GM12872 (cell line): ENCODE measurements at regions not wholly inside any gene's neighbourhood (a gene's known extent, or its start where the extent isn't known, plus 50 kb on each side); places are given as distances from the start of the nearest gene placed in this dataset.
A peak's percentile ranks its signal among the peaks of the same experiment; 100 is the strongest.

ENCODE experiments used
- TF ChIP-seq, protein P1 (sequence below): IDR thresholded peaks from 3 replicates; pipeline ENCODE4 v1.5.1; 2011; ENCODE audit warnings: low read depth, mild to moderate bottlenecking, low read length, moderate library complexity; ENCODE audit not compliant: insufficient read depth

DNA sequence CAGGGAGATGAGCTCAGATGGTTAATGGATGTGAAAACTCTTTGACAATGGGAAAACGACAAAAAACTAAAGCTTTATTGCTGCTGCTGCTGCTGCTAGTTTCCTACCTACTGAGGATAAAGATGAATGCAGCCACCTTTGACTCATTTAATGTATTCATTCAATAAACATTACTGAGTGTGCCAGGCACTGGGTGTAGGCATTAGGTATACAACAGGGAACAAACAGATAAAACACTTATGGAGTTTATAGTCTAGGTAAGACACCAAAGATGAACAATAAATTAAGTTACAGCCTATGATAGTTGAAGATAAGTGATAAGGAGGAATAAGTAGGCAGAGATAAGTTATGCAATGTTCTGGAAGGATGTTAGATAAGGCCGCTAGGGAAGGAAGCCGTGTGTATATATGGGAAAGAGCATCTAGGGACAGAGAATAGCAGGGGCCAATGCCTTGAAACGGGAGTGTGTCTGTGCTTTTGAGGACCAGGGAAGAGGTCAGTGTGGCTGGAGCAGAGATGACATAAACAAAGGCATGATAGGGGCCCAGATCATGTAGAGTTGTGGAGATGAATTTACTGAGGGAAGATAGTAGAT, 477.6 kb downstream of the NTRK2 start:
- TF ChIP-seq, protein P1, sequence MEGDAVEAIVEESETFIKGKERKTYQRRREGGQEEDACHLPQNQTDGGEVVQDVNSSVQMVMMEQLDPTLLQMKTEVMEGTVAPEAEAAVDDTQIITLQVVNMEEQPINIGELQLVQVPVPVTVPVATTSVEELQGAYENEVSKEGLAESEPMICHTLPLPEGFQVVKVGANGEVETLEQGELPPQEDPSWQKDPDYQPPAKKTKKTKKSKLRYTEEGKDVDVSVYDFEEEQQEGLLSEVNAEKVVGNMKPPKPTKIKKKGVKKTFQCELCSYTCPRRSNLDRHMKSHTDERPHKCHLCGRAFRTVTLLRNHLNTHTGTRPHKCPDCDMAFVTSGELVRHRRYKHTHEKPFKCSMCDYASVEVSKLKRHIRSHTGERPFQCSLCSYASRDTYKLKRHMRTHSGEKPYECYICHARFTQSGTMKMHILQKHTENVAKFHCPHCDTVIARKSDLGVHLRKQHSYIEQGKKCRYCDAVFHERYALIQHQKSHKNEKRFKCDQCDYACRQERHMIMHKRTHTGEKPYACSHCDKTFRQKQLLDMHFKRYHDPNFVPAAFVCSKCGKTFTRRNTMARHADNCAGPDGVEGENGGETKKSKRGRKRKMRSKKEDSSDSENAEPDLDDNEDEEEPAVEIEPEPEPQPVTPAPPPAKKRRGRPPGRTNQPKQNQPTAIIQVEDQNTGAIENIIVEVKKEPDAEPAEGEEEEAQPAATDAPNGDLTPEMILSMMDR, result no peak

DNA sequence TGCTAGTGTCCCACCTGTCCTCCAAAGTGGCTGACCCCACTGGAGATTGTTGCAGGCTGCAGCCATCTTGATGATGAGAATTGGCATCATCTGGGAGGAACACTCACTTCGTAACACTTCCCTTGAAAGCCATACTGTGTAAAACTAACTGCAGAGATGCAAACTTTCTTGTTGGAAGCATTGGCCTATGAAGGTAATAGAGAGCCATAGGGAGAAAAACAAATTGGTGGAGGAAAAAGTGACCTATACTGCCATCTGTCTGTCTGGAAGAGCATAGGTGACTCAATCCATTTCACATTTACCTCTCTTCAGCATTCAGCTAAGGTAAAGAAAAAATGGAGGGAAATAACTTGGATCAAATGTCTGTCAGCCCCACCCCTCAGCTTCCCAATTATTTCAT, 473.4 kb downstream of the NTRK2 start:
- TF ChIP-seq, protein P1, result peak; percentile 62

DNA sequence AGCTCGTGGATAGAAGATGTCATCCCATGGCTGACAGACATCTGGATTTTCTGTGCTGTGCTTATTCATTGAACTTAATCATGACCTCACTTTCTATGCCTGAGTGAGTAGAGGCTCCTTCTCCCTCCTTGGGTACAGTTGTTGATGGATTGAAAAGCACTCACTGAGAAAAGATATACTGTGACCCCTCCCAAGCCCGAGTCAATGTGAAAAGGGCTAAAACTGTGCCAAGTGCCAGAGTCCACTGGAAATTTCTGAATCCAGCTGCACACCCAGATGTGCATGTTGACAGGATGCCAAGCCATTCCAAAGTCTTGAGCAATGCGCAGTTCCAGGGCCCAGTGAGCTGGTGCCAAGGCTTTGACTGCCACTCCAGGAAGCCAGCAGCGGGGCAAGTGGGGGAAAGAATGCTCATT, 473.0 kb downstream of the NTRK2 start:
- TF ChIP-seq, protein P1, result no peak

DNA sequence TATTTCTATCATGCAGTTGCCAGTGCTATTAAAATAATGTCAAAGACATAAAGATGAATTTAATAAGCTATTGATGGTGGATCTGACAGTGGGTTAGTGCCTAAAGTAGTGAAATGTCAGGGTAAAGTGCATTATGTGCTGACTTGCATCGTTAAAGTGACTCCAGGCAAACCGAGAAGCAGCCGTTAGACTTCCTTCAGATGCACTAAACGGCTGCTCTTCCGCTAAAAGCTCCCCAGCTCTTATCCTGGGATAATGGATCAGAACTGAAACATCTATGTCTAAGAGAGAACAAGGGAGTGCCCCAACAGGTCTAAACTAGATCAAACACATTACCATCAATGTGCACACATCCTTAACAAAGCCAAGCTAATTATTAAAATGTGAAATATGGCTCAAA, 468.2 kb downstream of the NTRK2 start:
- TF ChIP-seq, protein P1, result no peak

DNA sequence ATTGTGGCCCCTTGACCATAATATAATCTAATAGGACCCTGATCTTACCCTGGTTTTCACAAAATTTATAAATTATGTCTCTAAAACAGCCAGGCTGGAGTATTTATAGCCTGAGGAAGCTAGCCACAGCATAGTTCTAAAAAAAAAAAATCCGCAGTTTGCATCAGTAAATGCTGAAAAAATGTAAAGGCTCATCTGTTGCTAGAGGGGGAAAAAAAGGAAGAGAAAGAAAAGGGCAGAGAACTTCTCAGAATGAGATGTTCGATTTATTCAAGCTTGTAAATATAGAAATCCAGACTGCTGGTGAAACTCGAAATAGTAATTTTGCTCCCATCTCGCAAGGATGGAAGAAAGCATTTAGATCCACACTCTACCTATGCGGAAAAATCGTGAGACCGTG, 467.5 kb downstream of the NTRK2 start:
- TF ChIP-seq, protein P1, result no peak

DNA sequence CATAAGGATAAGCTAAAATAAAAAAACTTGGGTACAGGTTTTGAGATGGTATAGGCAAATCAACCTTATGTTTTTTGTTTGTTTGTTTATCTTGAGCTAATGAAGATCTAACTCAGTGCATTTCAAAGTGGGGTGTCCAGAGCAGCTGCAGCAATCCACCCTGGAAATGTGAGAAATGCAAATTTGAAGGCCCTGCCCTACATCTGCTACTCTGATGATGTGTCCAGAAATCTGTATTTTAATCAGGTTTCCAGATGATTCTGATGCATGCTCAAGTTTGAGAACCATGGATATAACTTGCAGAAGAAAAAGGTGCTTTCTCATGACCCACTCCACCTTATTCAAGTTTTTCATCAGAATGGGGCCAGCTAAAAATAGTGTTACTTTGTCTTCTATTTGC, 467.0 kb downstream of the NTRK2 start:
- TF ChIP-seq, protein P1, result no peak

DNA sequence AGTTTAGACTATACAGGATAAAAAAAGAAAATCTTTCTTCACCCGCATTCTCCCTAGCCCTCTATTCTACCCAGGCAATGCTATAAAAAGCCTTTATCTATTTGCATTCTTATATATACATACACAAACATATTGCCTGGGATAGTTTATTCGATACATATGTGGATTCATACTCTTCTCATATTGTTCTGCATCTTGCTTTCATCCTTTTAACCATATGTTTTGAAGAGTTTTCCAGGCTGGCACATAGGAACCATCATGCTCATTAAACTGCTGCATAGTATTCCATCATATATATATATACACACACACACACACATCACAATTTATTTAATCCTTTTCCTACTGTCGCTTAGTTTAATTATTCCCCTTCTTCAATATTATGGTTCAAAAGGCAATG, 461.2 kb downstream of the NTRK2 start:
- TF ChIP-seq, protein P1, result no peak
